Spleen (tissue), 11 donors: ENCODE measurements at regions not wholly inside any gene's neighbourhood (a gene's known extent, or its start where the extent isn't known, plus 50 kb on each side); places are given as distances from the start of the nearest gene placed in this dataset.

Source experiments
- DNase-seq: peaks from one replicate; pipeline ENCODE4 v3.0.0-alpha.2; 2020
- H3K27ac ChIP-seq, 8 donors: fragments of 200-600 bp; sonication (generic) in 7 of 8; 1 replicate in 4 of 8; 2 replicates in 4 of 8; pipeline versions ENCODE4 v1.5.0 to v1.8.0; 2016 to 2021; ENCODE audit warnings: inconsistent platforms in 4 of 8, mild to moderate bottlenecking in 4 of 8, moderate library complexity in 1 of 8
- H3K27me3 ChIP-seq, 7 donors: fragments of 200-600 bp; sonication (generic) in 6 of 7; replicated peaks in 1 of 7; 1 replicate in 4 of 7; 2 replicates in 3 of 7; pipeline versions ENCODE4 v1.5.0 to v1.8.0; 2016 to 2021; ENCODE audit warnings: inconsistent platforms in 3 of 7, mild to moderate bottlenecking in 1 of 7
- H3K36me3 ChIP-seq, 6 donors: fragments of 200-600 bp; sonication (generic) in 5 of 6; 1 replicate in 4 of 6; 2 replicates in 2 of 6; pipeline versions ENCODE4 v1.5.0 to v1.8.0; 2016 to 2021; ENCODE audit warnings: inconsistent platforms in 2 of 6
- H3K4me1 ChIP-seq, 6 donors: fragments of 200-600 bp; sonication (generic) in 5 of 6; 1 replicate in 3 of 6; 2 replicates in 3 of 6; pipeline versions ENCODE4 v1.5.0 to v1.8.0; 2016 to 2021; ENCODE audit warnings: inconsistent platforms in 3 of 6
- H3K4me3 ChIP-seq, 8 donors: fragments of 200-600 bp; sonication (generic) in 7 of 8; 1 replicate in 4 of 8; 2 replicates in 4 of 8; pipeline versions ENCODE4 v1.5.0 to v1.8.0; 2016 to 2021; ENCODE audit warnings: inconsistent platforms in 4 of 8, mild to moderate bottlenecking in 4 of 8, moderate library complexity in 2 of 8
- H3K9me3 ChIP-seq, 8 donors: fragments of 200-600 bp; sonication (generic) in 7 of 8; 1 replicate in 4 of 8; 2 replicates in 4 of 8; pipeline versions ENCODE4 v1.5.0 to v1.8.0; 2016 to 2021; ENCODE audit warnings: inconsistent platforms in 4 of 8
- POLR2A ChIP-seq, 3 donors: fragments of 450-650 bp; IDR thresholded peaks; one replicate each; pipeline ENCODE4 v1.5.1; 2017; ENCODE audit warnings: antibody characterized with exemption in 3 of 3, mild to moderate bottlenecking in 1 of 3
- POLR2AphosphoS5 ChIP-seq, 3 donors: sonication (generic); formaldehyde crosslinking; IDR thresholded peaks; one replicate each; pipeline ENCODE4 v1.5.1; 2017; ENCODE audit warnings: antibody characterized with exemption in 3 of 3
- WGBS, 5 donors: extraction: QIAGEN DNeasy Blood & Tissue Kit in 3 of 5; methylation state at CpG; one replicate each; pipeline versions ENCODE4 v1.1.5 to v1.1.7; 2013 to 2018; 5-methylcytosine and 5-hydroxymethylcytosine counted together
- intact Hi-C: fragments of 100-400 bp; cut with DNase I; formaldehyde crosslinking; loops from one replicate; pipeline ENCODE4 v1.15.0; 2023; ENCODE audit warnings: low total_unique reads
- TF ChIP-seq, protein P1 (sequence below), 11 experiments: fragments of 200-600 bp in 7 of 11; fragments of 450-650 bp in 4 of 11; sonication (generic) in 4 of 11; IDR thresholded peaks in 8 of 11; conservative IDR thresholded peaks in 3 of 11; 1 replicate in 7 of 11; 2 replicates in 4 of 11; pipeline versions ENCODE4 v1.4.0 to v1.8.0; 2016 to 2021; ENCODE audit warnings: antibody characterized with exemption in 11 of 11, inconsistent platforms in 4 of 11, mild to moderate bottlenecking in 1 of 11
- donor health status: healthy with polysubstance abuse.
- donor health status: DM: no; HTN: no; CAD: no; lungs with moderate emphysema.
- donor health status: DM: no; HTN: no; CAD: no.
- donor health status: Bipolar disorder and iron deficiency.
- donor health status: healthy.
- donor health status: DM: no; HTN: no; CAD: no.
- donor health status: DM: yes; HTN: yes; CAD: no.

DNA sequence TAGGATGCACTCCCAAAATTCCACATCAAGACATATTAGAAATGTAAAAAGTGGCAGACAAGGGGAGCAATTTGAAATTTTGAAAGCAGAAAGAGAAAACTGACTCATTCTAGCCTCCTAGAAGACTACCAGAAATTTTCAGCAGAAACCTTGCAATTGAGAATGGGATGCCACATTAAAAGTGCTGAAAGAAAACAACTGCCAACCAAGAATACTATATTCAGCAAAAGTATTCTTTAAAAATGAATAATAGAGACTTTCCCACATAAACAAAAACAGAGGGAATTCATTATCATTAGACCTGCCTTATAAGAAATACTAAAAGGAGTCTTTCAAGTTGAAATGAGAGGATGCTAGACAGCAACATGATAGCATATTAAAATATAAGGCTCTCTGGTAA, 78.3 kb upstream of the HTR2A start:
- H3K4me3 ChIP-seq = no peak overlapping the region
- H3K27me3 ChIP-seq = no peaks in the 10 kb centered on the region

DNA sequence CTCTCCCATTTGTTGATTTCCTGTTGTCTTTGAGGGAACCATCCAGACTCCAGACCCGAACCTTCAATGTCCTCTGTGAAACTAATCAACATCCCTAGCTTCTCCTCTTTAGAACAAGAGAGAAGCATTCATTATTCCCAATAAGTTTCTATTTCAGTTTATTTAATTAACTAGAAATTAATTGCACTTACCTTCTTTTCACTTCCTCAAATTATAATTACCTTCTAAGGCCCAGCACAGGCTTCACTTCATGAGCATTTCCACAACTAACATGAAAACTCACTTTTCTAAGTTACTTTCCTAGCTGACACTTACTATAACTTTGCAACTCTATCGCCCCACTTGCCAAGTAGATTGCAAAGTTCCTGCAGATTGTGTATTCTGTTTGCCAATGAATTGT, 71.6 kb upstream of the HTR2A start:
- TF ChIP-seq, protein P1, sequence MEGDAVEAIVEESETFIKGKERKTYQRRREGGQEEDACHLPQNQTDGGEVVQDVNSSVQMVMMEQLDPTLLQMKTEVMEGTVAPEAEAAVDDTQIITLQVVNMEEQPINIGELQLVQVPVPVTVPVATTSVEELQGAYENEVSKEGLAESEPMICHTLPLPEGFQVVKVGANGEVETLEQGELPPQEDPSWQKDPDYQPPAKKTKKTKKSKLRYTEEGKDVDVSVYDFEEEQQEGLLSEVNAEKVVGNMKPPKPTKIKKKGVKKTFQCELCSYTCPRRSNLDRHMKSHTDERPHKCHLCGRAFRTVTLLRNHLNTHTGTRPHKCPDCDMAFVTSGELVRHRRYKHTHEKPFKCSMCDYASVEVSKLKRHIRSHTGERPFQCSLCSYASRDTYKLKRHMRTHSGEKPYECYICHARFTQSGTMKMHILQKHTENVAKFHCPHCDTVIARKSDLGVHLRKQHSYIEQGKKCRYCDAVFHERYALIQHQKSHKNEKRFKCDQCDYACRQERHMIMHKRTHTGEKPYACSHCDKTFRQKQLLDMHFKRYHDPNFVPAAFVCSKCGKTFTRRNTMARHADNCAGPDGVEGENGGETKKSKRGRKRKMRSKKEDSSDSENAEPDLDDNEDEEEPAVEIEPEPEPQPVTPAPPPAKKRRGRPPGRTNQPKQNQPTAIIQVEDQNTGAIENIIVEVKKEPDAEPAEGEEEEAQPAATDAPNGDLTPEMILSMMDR (IDR thresholded peaks at IDR 0.05 in 8 of 11, conservative IDR thresholded peaks at IDR 0.05 in 3 of 11) = no peak
- TF ChIP-seq POLR2A (IDR thresholded peaks at IDR 0.05) = no peak
- Histone ChIP-seq H3K4me3 (no peak overlapping the region), H3K4me1 (no peaks in the 10 kb centered on the region), H3K9me3 (no peaks in the 10 kb centered on the region), H3K27me3 (no peaks in the 10 kb centered on the region), H3K36me3 (no peaks in the 10 kb centered on the region), H3K27ac (no peak overlapping the region)
- no peak for DNase-seq
- intact Hi-C loops = no loop called here
- WGBS, 5 donors = 83 to 87% (median 86%) methylated on average over 2 of the region's 2 CpGs

More for the DNA sequence above, 78.3 kb upstream of the HTR2A start:
- no peak for DNase-seq
- Histone ChIP-seq H3K36me3 (no peaks in the 10 kb centered on the region), H3K27ac (no peak overlapping the region), H3K9me3 (peaks cover 4 to 43% (median 37%) of the 10 kb centered on the region in 8 donors), H3K4me1 (no peaks in the 10 kb centered on the region)
- intact Hi-C loops = no loop called here
- no peak for TF ChIP-seq POLR2AphosphoS5 (IDR thresholded peaks at IDR 0.05)
- TF ChIP-seq, protein P1 (IDR thresholded peaks at IDR 0.05 in 8 of 11, conservative IDR thresholded peaks at IDR 0.05 in 3 of 11) = no peak
- no peak for TF ChIP-seq POLR2A (IDR thresholded peaks at IDR 0.05)

DNA sequence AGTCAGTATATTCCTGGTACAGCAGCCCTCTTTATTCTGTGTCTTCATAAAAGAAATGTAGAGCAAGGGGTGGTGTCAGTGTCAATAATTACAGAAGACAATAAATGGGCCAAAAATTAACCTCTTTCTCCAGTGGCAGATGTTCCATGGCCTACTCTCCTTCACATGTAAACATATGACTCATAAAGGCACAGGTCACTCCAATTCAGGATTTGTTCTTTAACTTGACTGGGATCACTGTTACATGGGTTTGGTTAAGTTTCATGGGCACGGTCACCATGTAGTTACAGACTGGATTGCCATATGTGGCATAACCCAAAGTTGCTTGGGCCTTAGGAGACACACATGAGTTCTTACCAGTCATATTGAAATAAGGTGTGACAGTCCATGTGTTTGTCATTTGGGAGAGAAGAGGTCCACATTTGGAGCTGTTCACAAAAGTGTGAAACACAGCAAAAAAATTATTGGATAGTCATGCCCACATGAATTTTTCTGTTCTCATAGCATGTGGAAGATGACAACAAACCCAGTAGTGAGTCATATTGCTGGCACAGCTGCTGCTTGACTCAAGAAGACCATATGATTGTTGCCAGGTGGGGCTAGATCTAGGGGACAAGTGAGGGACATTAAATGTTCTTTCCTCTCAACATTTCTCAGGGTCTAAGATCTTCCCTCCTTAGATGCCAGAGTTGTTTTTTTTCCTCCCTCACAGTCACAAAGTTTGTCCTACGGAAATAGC, 68.1 kb upstream of the HTR2A start:
- H3K9me3 ChIP-seq = no peaks in the 10 kb centered on the region
- TF ChIP-seq, protein P1 (IDR thresholded peaks at IDR 0.05 in 8 of 11, conservative IDR thresholded peaks at IDR 0.05 in 3 of 11) = no peak
- TF ChIP-seq POLR2AphosphoS5 (IDR thresholded peaks at IDR 0.05) (no peak), POLR2A (IDR thresholded peaks at IDR 0.05) (no peak)
- H3K4me1 ChIP-seq = peaks cover 0 to 3% (median 0%) of the 10 kb centered on the region in 6 donors
- WGBS, 5 donors = 46 to 50% (median 50%) methylated on average over 2 of the region's 2 CpGs
- no peaks in the 10 kb centered on the region for H3K27me3 ChIP-seq
- H3K36me3 ChIP-seq = no peaks in the 10 kb centered on the region
- no peak for DNase-seq
- H3K27ac ChIP-seq = no peak overlapping the region
- H3K4me3 ChIP-seq = no peak overlapping the region
- intact Hi-C loops = no loop called here

DNA sequence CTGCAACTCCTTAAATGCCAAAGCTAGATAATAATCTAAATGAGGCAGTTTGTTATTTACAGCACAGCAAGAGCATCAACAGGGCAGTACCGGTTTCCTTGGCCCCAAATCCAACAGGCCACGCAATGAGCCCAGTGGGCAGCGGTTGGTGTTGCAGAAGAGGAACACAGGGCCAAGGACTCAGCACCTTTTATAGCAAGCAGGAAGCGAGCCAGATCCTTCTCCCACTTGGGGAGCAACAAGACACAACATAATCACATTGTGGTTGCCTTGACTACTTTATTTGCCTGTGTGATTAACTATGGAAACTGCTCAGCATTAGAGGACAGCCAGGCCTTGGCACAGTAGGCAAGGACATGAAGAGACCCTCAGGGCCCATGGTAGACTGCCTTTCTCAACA, 67.1 kb upstream of the HTR2A start:
- Histone ChIP-seq H3K4me1 (peaks cover 0 to 3% (median 0%) of the 10 kb centered on the region in 6 donors), H3K27me3 (no peaks in the 10 kb centered on the region), H3K36me3 (no peaks in the 10 kb centered on the region), H3K27ac (no peak overlapping the region), H3K4me3 (no peak overlapping the region), H3K9me3 (no peaks in the 10 kb centered on the region)
- no peak for DNase-seq
- WGBS, 5 donors = 58 to 77% (median 72%) methylated on average over 4 of the region's 4 CpGs
- intact Hi-C loops = no loop called here
- TF ChIP-seq POLR2A (IDR thresholded peaks at IDR 0.05) = no peak
- no peak for TF ChIP-seq POLR2AphosphoS5 (IDR thresholded peaks at IDR 0.05)
- TF ChIP-seq, protein P1 (IDR thresholded peaks at IDR 0.05 in 8 of 11, conservative IDR thresholded peaks at IDR 0.05 in 3 of 11) = no peak
